GM23248 (cell line): ENCODE measurements at regions not wholly inside any gene's neighbourhood (a gene's known extent, or its start where the extent isn't known, plus 50 kb on each side); places are given as distances from the start of the nearest gene placed in this dataset.

Experiments used
- EZH2 ChIP-seq: fragments of 200-600 bp; sonication (generic); IDR thresholded peaks from 2 replicates; pipeline ENCODE4 v1.6.1; 2018; ENCODE audit warnings: antibody characterized with exemption, mild to moderate bottlenecking; ENCODE audit not compliant: insufficient read depth, poor library complexity, severe bottlenecking
- EZH2phosphoT487 ChIP-seq: fragments of 200-600 bp; sonication (generic); IDR thresholded peaks from 2 replicates; pipeline ENCODE4 v1.6.1; 2018; ENCODE audit warnings: antibody characterized with exemption, moderate library complexity, mild to moderate bottlenecking, low read depth; ENCODE audit not compliant: insufficient read depth

GRCh38 chr2:155679647-155680046, 652.9 kb downstream of the NR4A2 start:
- TF ChIP-seq EZH2phosphoT487: no peak
- no peak for TF ChIP-seq EZH2
